IMR-90 (cell line): ENCODE measurements at regions not wholly inside any gene's neighbourhood (a gene's known extent, or its start where the extent isn't known, plus 50 kb on each side); places are given as distances from the start of the nearest gene placed in this dataset.

Experiments
- ATAC-seq: fragments of 200-7000 bp; cut with Tn5 transposase; 2 replicates; pipeline ENCODE4 v1.9.1; 2020; ENCODE audit warnings: low read depth, mild to moderate bottlenecking, moderate library complexity
- BruUV-seq: library from RNA; stranded (reverse); fragments of 400-500 nt; replicated peaks from 2 replicates; lab custom pipeline; 2021; lab: Mats Ljungman, UMichigan
- CTCF ChIA-PET: fragments of 300-600 bp; formaldehyde crosslinking; extraction: SDS; loops from one replicate; lab custom pipeline; 2021; ENCODE audit warnings: antibody characterized with exemption; lab: Yijun Ruan, JAX
- POLR2A ChIA-PET: fragments of 300-600 bp; sonication (Branson Sonifier 250); formaldehyde crosslinking; loops from one replicate; lab custom pipeline; 2022; ENCODE audit warnings: antibody characterized with exemption; ENCODE audit not compliant: unreplicated experiment; lab: Charles Lee
- DNase-seq: peaks from one replicate; pipeline ENCODE4 v3.0.0; 2013
- H2AFZ ChIP-seq: replicated peaks from 2 replicates; pipeline ENCODE3; 2013; ENCODE audit warnings: low read length, mild to moderate bottlenecking; ENCODE audit not compliant: poor library complexity
- H2AK5ac ChIP-seq: 2 replicates; pipeline ENCODE4 v1.6.1; 2013; ENCODE audit warnings: low read depth, low read length, inconsistent platforms
- H2AK9ac ChIP-seq: replicated peaks from 2 replicates; pipeline ENCODE3; 2013; ENCODE audit warnings: mild to moderate bottlenecking, low read depth, low read length, moderate library complexity; ENCODE audit not compliant: poor library complexity
- H2BK120ac ChIP-seq: 2 replicates; pipeline ENCODE4 v1.6.1; 2013; ENCODE audit warnings: low read depth, low read length, inconsistent platforms
- H2BK15ac ChIP-seq: 3 replicates; pipeline ENCODE4 v1.6.1; 2013; ENCODE audit warnings: low read depth, low read length, inconsistent platforms
- H2BK20ac ChIP-seq: 2 replicates; pipeline ENCODE4 v1.6.1; 2013; ENCODE audit warnings: low read depth, mild to moderate bottlenecking, inconsistent platforms, low read length, moderate library complexity
- H2BK5ac ChIP-seq: 2 replicates; pipeline ENCODE4 v1.6.1; 2013; ENCODE audit warnings: mild to moderate bottlenecking, low read depth, low read length, inconsistent platforms; ENCODE audit not compliant: poor library complexity, severe bottlenecking
- H3K14ac ChIP-seq: replicated peaks from 2 replicates; pipeline ENCODE4 v1.6.1; 2013; ENCODE audit warnings: low read depth, low read length, inconsistent platforms
- H3K18ac ChIP-seq: 2 replicates; pipeline ENCODE4 v1.6.1; 2013; ENCODE audit warnings: low read depth, low read length, control low read depth
- H3K23ac ChIP-seq: 2 replicates; pipeline ENCODE4 v1.6.1; 2013; ENCODE audit warnings: low read depth, low read length, inconsistent platforms
- H3K27ac ChIP-seq: 2 replicates; pipeline ENCODE4 v1.5.1; 2013; ENCODE audit warnings: mild to moderate bottlenecking, control low read depth, low read length; ENCODE audit not compliant: insufficient read depth
- H3K27me3 ChIP-seq: 2 replicates; pipeline ENCODE4 v1.6.1; 2013; ENCODE audit warnings: low read length; ENCODE audit not compliant: control insufficient read depth, insufficient read depth
- H3K36me3 ChIP-seq: 2 replicates; pipeline ENCODE4 v1.6.1; 2013; ENCODE audit warnings: low read length, mixed read lengths; ENCODE audit not compliant: control insufficient read depth, insufficient read depth
- H3K4ac ChIP-seq: 2 replicates; pipeline ENCODE4 v1.6.1; 2013; ENCODE audit warnings: low read depth, low read length, inconsistent platforms
- H3K4me1 ChIP-seq: 2 replicates; pipeline ENCODE4 v1.6.1; 2013; ENCODE audit warnings: low read length, mixed read lengths; ENCODE audit not compliant: control insufficient read depth, insufficient read depth
- H3K4me2 ChIP-seq: 2 replicates; pipeline ENCODE4 v1.6.1; 2013; ENCODE audit warnings: low read depth, mild to moderate bottlenecking, control low read depth, low read length, moderate library complexity
- H3K4me3 ChIP-seq: 2 replicates; pipeline ENCODE4 v1.5.1; 2013; ENCODE audit warnings: low read depth, mild to moderate bottlenecking, control low read depth, low read length, moderate library complexity; ENCODE audit not compliant: insufficient read depth
- H3K56ac ChIP-seq: 2 replicates; pipeline ENCODE4 v1.6.1; 2013; ENCODE audit warnings: low read length, inconsistent platforms; ENCODE audit not compliant: insufficient read depth; ENCODE audit errors: extremely low read depth
- H3K79me1 ChIP-seq, 2 experiments: 2 replicates each; pipeline ENCODE4 v1.6.1; 2013; ENCODE audit warnings: low read length in 2 of 2, inconsistent platforms in 1 of 2, low read depth in 1 of 2
- H3K9ac ChIP-seq: 2 replicates; pipeline ENCODE4 v1.6.1; 2013; ENCODE audit warnings: low read depth, low read length, control low read depth
- H3K9me1 ChIP-seq: 2 replicates; pipeline ENCODE4 v1.6.1; 2013; ENCODE audit warnings: low read length, inconsistent platforms; ENCODE audit not compliant: insufficient read depth
- H3K9me3 ChIP-seq: 2 replicates; pipeline ENCODE4 v1.6.1; 2013; ENCODE audit warnings: low read length; ENCODE audit not compliant: control insufficient read depth, insufficient read depth
- H4K20me1 ChIP-seq: 2 replicates; pipeline ENCODE4 v1.6.1; 2013; ENCODE audit warnings: low read length, inconsistent platforms; ENCODE audit not compliant: insufficient read depth
- H4K5ac ChIP-seq: 2 replicates; pipeline ENCODE4 v1.6.1; 2013; ENCODE audit warnings: mild to moderate bottlenecking, low read depth, low read length, control low read depth
- H4K8ac ChIP-seq, 2 experiments: 2 replicates each; pipeline ENCODE4 v1.6.1; 2013; ENCODE audit warnings: low read depth in 2 of 2, low read length in 2 of 2, control low read depth in 1 of 2, inconsistent platforms in 1 of 2
- H4K91ac ChIP-seq: 2 replicates; pipeline ENCODE4 v1.6.1; 2013; ENCODE audit warnings: low read depth, low read length, inconsistent platforms; ENCODE audit not compliant: insufficient read depth
- BHLHE40 ChIP-seq: fragments of 150-350 bp; IDR thresholded peaks from 2 replicates; pipeline ENCODE4 v1.6.1; 2016; ENCODE audit warnings: mild to moderate bottlenecking, low read depth, low read length
- CEBPB ChIP-seq: IDR thresholded peaks from 2 replicates; pipeline ENCODE4 v1.6.1; 2012; ENCODE audit warnings: low read depth, low read length, improper control_type of control experiment
- CHD1 ChIP-seq: IDR thresholded peaks from 2 replicates; pipeline ENCODE4 v1.6.1; 2012; ENCODE audit warnings: low read depth, low read length, improper control_type of control experiment
- CTCF ChIP-seq: conservative IDR thresholded peaks from 2 replicates; pipeline ENCODE4 v1.5.1; 2012; ENCODE audit warnings: mild to moderate bottlenecking, low read depth, low read length, improper control_type of control experiment
- ELK1 ChIP-seq: fragments of 150-350 bp; IDR thresholded peaks from 2 replicates; pipeline ENCODE4 v1.6.1; 2016; ENCODE audit warnings: low read depth, mild to moderate bottlenecking, low read length, moderate library complexity, borderline replicate concordance
- FOS ChIP-seq: fragments of 150-350 bp; IDR thresholded peaks from 2 replicates; pipeline ENCODE4 v1.6.1; 2016; ENCODE audit warnings: low read depth, low read length
- MAFK ChIP-seq: IDR thresholded peaks from 2 replicates; pipeline ENCODE4 v1.6.1; 2012; ENCODE audit warnings: low read depth, low read length, improper control_type of control experiment
- MAZ ChIP-seq: IDR thresholded peaks from 2 replicates; pipeline ENCODE4 v1.6.1; 2012; ENCODE audit warnings: low read depth, mild to moderate bottlenecking, low read length, improper control_type of control experiment, moderate library complexity, borderline replicate concordance
- MXI1 ChIP-seq: IDR thresholded peaks from 2 replicates; pipeline ENCODE4 v1.6.1; 2012; ENCODE audit warnings: low read depth, mild to moderate bottlenecking, low read length, moderate library complexity, borderline replicate concordance
- NFE2L2 ChIP-seq: fragments of 150-350 bp; IDR thresholded peaks from 2 replicates; pipeline ENCODE4 v1.6.1; 2016; ENCODE audit warnings: low read depth, mild to moderate bottlenecking, low read length
- POLR2A ChIP-seq: IDR thresholded peaks from 2 replicates; pipeline ENCODE4 v1.6.1; 2012; ENCODE audit warnings: mild to moderate bottlenecking, low read depth, low read length
- RAD21 ChIP-seq: IDR thresholded peaks from 2 replicates; pipeline ENCODE4 v1.6.1; 2012; ENCODE audit warnings: low read length, improper control_type of control experiment
- RCOR1 ChIP-seq: IDR thresholded peaks from 2 replicates; pipeline ENCODE4 v1.6.1; 2012; ENCODE audit warnings: mild to moderate bottlenecking, low read length, improper control_type of control experiment; ENCODE audit not compliant: insufficient replicate concordance
- RFX5 ChIP-seq: IDR thresholded peaks from 2 replicates; pipeline ENCODE4 v1.8.0; 2012; ENCODE audit warnings: low read depth, mild to moderate bottlenecking, low read length, moderate library complexity
- SMC3 ChIP-seq: fragments of 150-350 bp; IDR thresholded peaks from 2 replicates; pipeline ENCODE4 v1.6.1; 2016; ENCODE audit warnings: low read depth, mild to moderate bottlenecking, antibody characterized with exemption, low read length, moderate library complexity
- USF2 ChIP-seq: fragments of 150-350 bp; IDR thresholded peaks from 2 replicates; pipeline ENCODE4 v1.6.1; 2017; ENCODE audit warnings: mild to moderate bottlenecking, antibody characterized with exemption, low read length, low read depth
- WGBS, 2 experiments: methylation state at CpG; one replicate each; pipeline versions ENCODE4 v1.1.5 to v1.1.7; 2013; ENCODE audit warnings: missing lambda C conversion rate in 2 of 2; ENCODE audit not compliant: insufficient read length in 1 of 2; ENCODE audit errors: extremely low coverage in 2 of 2; 5-methylcytosine and 5-hydroxymethylcytosine counted together
- dilution Hi-C: fragments of 300-500 bp; cut with HindIII; formaldehyde crosslinking; loops from one replicate; pipeline ENCODE4 v1.14.3; 2018; ENCODE audit warnings: low sequenced_read_pairs; ENCODE audit not compliant: unreplicated experiment
- in situ Hi-C: fragments of 300-500 bp; cut with MboI; formaldehyde crosslinking; loops from 3 replicates; pipeline ENCODE4 v1.14.3; 2019; ENCODE audit warnings: low sequenced_read_pairs, inconsistent platforms, mixed read lengths
- intact Hi-C: fragments of 100-400 bp; cut with micrococcal nuclease; formaldehyde crosslinking; loops from 2 replicates; pipeline ENCODE4 v1.10.0; 2022

GRCh38 chr14:100638211-100638855 is 51.1 kb upstream of the BEGAIN start:
- Histone ChIP-seq H2AK9ac (no peak overlapping the region), H3K18ac (no peak overlapping the region), H2AFZ (no peak overlapping the region), H3K4ac (no peak overlapping the region), H3K23ac (no peak overlapping the region), H3K14ac (no peak overlapping the region), H4K91ac (no peak overlapping the region), H3K79me1 (no peaks in the 10 kb centered on the region), H3K9me3 (no peaks in the 10 kb centered on the region), H2BK20ac (no peak overlapping the region), H2BK5ac (no peak overlapping the region), H3K4me2 (no peak overlapping the region), H3K9me1 (no peaks in the 10 kb centered on the region), H3K27me3 (peaks cover 45% of the 10 kb centered on the region), H3K56ac (no peak overlapping the region), H2BK120ac (no peak overlapping the region), H3K9ac (no peak overlapping the region), H2BK15ac (no peak overlapping the region), H4K8ac (no peak overlapping the region), H2AK5ac (no peak overlapping the region), H3K36me3 (no peaks in the 10 kb centered on the region), H4K5ac (no peak overlapping the region), H3K4me1 (no peaks in the 10 kb centered on the region), H4K20me1 (no peaks in the 10 kb centered on the region; the same call in 1 of the 2 replicates), H3K4me3 (no peak overlapping the region), H3K27ac (no peak overlapping the region)
- intact Hi-C loops (no loop called here), in situ Hi-C loops (no loop called here), dilution Hi-C loops (no loop called here)
- CTCF ChIA-PET, result interaction anchor here (1.6 kb wide), 1 partner anchor 8 kb away, joined by 7 read pairs; no protein-coding TSS in a partner anchor
- DNase-seq (no peak), ATAC-seq (no peak)
- TF ChIP-seq SMC3 (no peak), MXI1 (no peak), CEBPB (no peak), USF2 (no peak), NFE2L2 (no peak), CTCF (no peak), FOS (no peak), RAD21 (no peak), BHLHE40 (no peak), MAZ (no peak), ELK1 (no peak), POLR2A (no peak), RFX5 (no peak), CHD1 (no peak), RCOR1 (no peak), MAFK (no peak)
- BruUV-seq, result no TSS peak
- POLR2A ChIA-PET, result no interaction called here
- no CpG with 5 or more reads among the region's 14 CpGs for WGBS, 2 experiments
